IMR-90 (cell line): ENCODE measurements at regions not wholly inside any gene's neighbourhood (a gene's known extent, or its start where the extent isn't known, plus 50 kb on each side); places are given as distances from the start of the nearest gene placed in this dataset.

ENCODE experiments used
- CEBPB ChIP-seq: IDR thresholded peaks from 2 replicates; pipeline ENCODE4 v1.6.1; 2012; ENCODE audit warnings: low read depth, low read length, improper control_type of control experiment
- CTCF ChIP-seq: conservative IDR thresholded peaks from 2 replicates; pipeline ENCODE4 v1.5.1; 2012; ENCODE audit warnings: mild to moderate bottlenecking, low read depth, low read length, improper control_type of control experiment

GRCh38 chr6:118761645-118762044 lies 110.3 kb upstream of the CEP85L start:
- TF ChIP-seq CEBPB (no peak), CTCF (no peak)
